CD4-positive, alpha-beta T cell (primary cell): ENCODE measurements at regions not wholly inside any gene's neighbourhood (a gene's known extent, or its start where the extent isn't known, plus 50 kb on each side); places are given as distances from the start of the nearest gene placed in this dataset.
"Not testable (repeated sequence)": the region's sequence is repeated elsewhere in the genome, so short reads cannot be mapped to it uniquely, and the experiment has no call there.

Experiments used
- ATAC-seq: fragments of 200-7000 bp; cut with Tn5 transposase; one replicate; pipeline ENCODE4 v1.10.0; 2022; ENCODE audit warnings: mild to moderate bottlenecking; ENCODE audit not compliant: poor library complexity
- CTCF ChIA-PET: fragments of 350-600 bp; sonication (Branson Sonifier 250); formaldehyde crosslinking; loops from one replicate; lab custom pipeline; 2021; ENCODE audit warnings: antibody characterized with exemption, inconsistent platforms; lab: Charles Lee
- POLR2A ChIA-PET: fragments of 350-600 bp; sonication (Branson Sonifier 250); formaldehyde crosslinking; loops from one replicate; lab custom pipeline; 2021; ENCODE audit warnings: antibody characterized with exemption, inconsistent platforms; lab: Charles Lee
- DNase-seq, 14 experiments: peaks; one replicate each; pipeline ENCODE4 v3.0.0-alpha.2; 2013 to 2020; ENCODE audit warnings: mixed read lengths in 2 of 14
- H3K27ac ChIP-seq, 2 donors: one replicate each; pipeline versions ENCODE4 v1.5.1 to v1.7.0; 2013; ENCODE audit warnings: low read length in 2 of 2, low read depth in 1 of 2, mild to moderate bottlenecking in 1 of 2
- H3K27me3 ChIP-seq, 2 experiments: 1 replicate in 1 of 2; 2 replicates in 1 of 2; pipeline versions ENCODE4 v1.6.1 to v1.7.0; 2013; ENCODE audit warnings: low read length in 2 of 2, control low read depth in 1 of 2, mild to moderate bottlenecking in 1 of 2, moderate library complexity in 1 of 2; ENCODE audit not compliant: insufficient read depth in 2 of 2, control insufficient read depth in 1 of 2
- H3K36me3 ChIP-seq: one replicate; pipeline ENCODE4 v1.6.1; 2013; ENCODE audit warnings: low read length, control low read depth; ENCODE audit not compliant: insufficient read depth
- H3K4me1 ChIP-seq: one replicate; pipeline ENCODE4 v1.6.1; 2013; ENCODE audit warnings: low read length, control low read depth; ENCODE audit not compliant: insufficient read depth
- H3K4me3 ChIP-seq: one replicate; pipeline ENCODE4 v1.5.1; 2013; ENCODE audit warnings: mild to moderate bottlenecking, low read length, moderate library complexity
- H3K9me3 ChIP-seq, 2 experiments: 1 replicate in 1 of 2; 2 replicates in 1 of 2; pipeline versions ENCODE4 v1.6.1 to v1.7.0; 2013; ENCODE audit warnings: low read length in 2 of 2, mild to moderate bottlenecking in 2 of 2, control low read depth in 1 of 2, moderate library complexity in 1 of 2; ENCODE audit not compliant: control insufficient read depth in 1 of 2, insufficient read depth in 1 of 2
- H3K27ac Mint-ChIP-seq: one replicate; pipeline ENCODE4 v1.8.0; 2020; ENCODE audit warnings: mixed read lengths
- H3K27me3 Mint-ChIP-seq: one replicate; pipeline ENCODE4 v1.8.0; 2021; ENCODE audit warnings: mixed read lengths
- H3K36me3 Mint-ChIP-seq: one replicate; pipeline ENCODE4 v1.8.0; 2021; ENCODE audit warnings: low read depth, mixed read lengths
- H3K4me1 Mint-ChIP-seq: one replicate; pipeline ENCODE4 v1.8.0; 2021; ENCODE audit warnings: low read depth, mixed read lengths
- H3K4me3 Mint-ChIP-seq: one replicate; pipeline ENCODE4 v1.8.0; 2020; ENCODE audit warnings: mild to moderate bottlenecking, mixed read lengths
- H3K9me3 Mint-ChIP-seq: one replicate; pipeline ENCODE4 v1.8.0; 2020; ENCODE audit warnings: mixed read lengths
- CTCF ChIP-seq: fragments of 200-600 bp; IDR thresholded peaks from one replicate; pipeline ENCODE4 v1.8.0; 2022; ENCODE audit warnings: antibody characterized with exemption, mild to moderate bottlenecking
- intact Hi-C, 2 experiments: fragments of 100-400 bp; cut with DNase I in 1 of 2; cut with micrococcal nuclease in 1 of 2; formaldehyde crosslinking; loops; one replicate each; pipeline versions ENCODE4 v1.15.1 to v1.9.0; 2023 to 2025; cut with DNase I, micrococcal nuclease

GRCh38 chr4:127364911-127365310 lies 267.8 kb upstream of the INTU start:
- H3K4me1 ChIP-seq: no peaks in the 10 kb centered on the region
- peaks cover 0 to 5% of the 10 kb centered on the region in 2 experiments for H3K9me3 ChIP-seq
- POLR2A ChIA-PET: no interaction called here
- Mint-ChIP-seq H3K9me3 (peaks cover 7% of the 10 kb centered on the region), H3K27me3 (no peaks in the 10 kb centered on the region), H3K36me3 (no peaks in the 10 kb centered on the region), H3K4me3 (no peak overlapping the region), H3K27ac (no peak overlapping the region), H3K4me1 (no peaks in the 10 kb centered on the region)
- no peak for DNase-seq
- H3K4me3 ChIP-seq: no peak overlapping the region
- intact Hi-C loops: no loop called here
- CTCF ChIA-PET: no interaction called here
- no peak overlapping the region for H3K27ac ChIP-seq
- ATAC-seq: no peak
- TF ChIP-seq CTCF: no peak
- no peaks in the 10 kb centered on the region for H3K27me3 ChIP-seq
- H3K36me3 ChIP-seq: no peaks in the 10 kb centered on the region

DNA sequence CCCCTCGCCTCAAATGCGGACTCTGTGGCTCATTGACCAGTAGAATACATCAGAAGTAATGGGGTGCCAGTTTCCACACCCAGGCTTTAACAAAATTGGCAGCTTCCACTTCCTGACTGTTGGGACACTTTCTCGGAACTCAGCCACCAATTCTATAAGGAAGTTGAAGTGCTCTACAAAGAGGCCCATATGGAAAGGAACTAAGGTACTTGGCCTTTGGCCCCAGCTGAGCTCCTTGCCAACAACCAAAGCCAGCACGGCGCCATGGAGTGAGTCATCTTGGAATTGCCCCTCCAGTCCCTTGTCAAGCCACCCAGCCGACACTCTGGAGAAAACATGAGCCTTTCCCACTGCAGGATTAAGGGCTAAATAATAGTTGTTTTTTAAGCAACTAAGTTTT lies 262.2 kb upstream of the INTU start:
- H3K4me3 Mint-ChIP-seq: no peak overlapping the region
- H3K4me1 Mint-ChIP-seq: no peaks in the 10 kb centered on the region
- intact Hi-C loops: no loop called here
- no peak for DNase-seq
- Histone ChIP-seq H3K4me1 (no peaks in the 10 kb centered on the region), H3K27ac (no peak overlapping the region), H3K36me3 (no peaks in the 10 kb centered on the region), H3K9me3 (no peaks in the 10 kb centered on the region), H3K27me3 (no peaks in the 10 kb centered on the region), H3K4me3 (no peak overlapping the region)
- H3K36me3 Mint-ChIP-seq: no peaks in the 10 kb centered on the region
- no peak for TF ChIP-seq CTCF
- H3K27ac Mint-ChIP-seq: no peak overlapping the region
- ATAC-seq: no peak
- CTCF ChIA-PET: no interaction called here
- H3K27me3 Mint-ChIP-seq: no peaks in the 10 kb centered on the region
- POLR2A ChIA-PET: no interaction called here
- H3K9me3 Mint-ChIP-seq: no peaks in the 10 kb centered on the region

DNA sequence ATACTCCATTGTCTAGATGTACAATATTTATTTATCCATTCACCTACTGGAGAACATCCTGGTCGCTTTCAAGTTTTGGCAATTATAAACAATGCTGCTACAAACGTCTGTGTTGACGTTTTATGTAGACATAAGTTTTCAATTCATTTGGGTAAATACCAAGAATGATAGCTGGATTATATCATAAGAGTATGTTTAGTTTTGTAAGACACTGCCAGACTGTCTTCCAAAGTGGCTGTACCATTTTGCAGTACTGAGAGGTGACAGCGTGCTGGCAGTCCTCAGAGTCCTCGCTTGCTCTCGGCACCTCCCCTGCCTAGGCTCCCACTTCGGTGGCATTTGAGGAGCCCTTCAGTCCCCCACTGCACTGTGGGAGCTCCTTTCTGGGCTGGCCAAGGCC lies 253.3 kb upstream of the INTU start:
- DNase-seq: no peak
- H3K4me3 Mint-ChIP-seq: no peak overlapping the region
- no peaks in the 10 kb centered on the region for H3K4me1 Mint-ChIP-seq
- ChIA-PET CTCF (no interaction called here), POLR2A (no interaction called here)
- intact Hi-C loops: no loop called here
- Histone ChIP-seq H3K4me3 (no peak overlapping the region), H3K9me3 (peaks cover 0 to 7% of the 10 kb centered on the region in 2 experiments), H3K4me1 (no peaks in the 10 kb centered on the region), H3K36me3 (no peaks in the 10 kb centered on the region), H3K27ac (no peak overlapping the region), H3K27me3 (no peaks in the 10 kb centered on the region)
- H3K27ac Mint-ChIP-seq: no peak overlapping the region
- H3K36me3 Mint-ChIP-seq: no peaks in the 10 kb centered on the region
- TF ChIP-seq CTCF: no peak
- no peaks in the 10 kb centered on the region for H3K27me3 Mint-ChIP-seq
- H3K9me3 Mint-ChIP-seq: peaks cover 5% of the 10 kb centered on the region
- no peak for ATAC-seq

- intact Hi-C loops, H3K9me3 Mint-ChIP-seq, POLR2A ChIA-PET, ATAC-seq, H3K27me3 ChIP-seq, CTCF ChIA-PET, H3K9me3 ChIP-seq, H3K4me3 Mint-ChIP-seq, H3K36me3 ChIP-seq, H3K27ac Mint-ChIP-seq, H3K4me1 ChIP-seq, H3K36me3 Mint-ChIP-seq, H3K27me3 Mint-ChIP-seq, DNase-seq, H3K4me1 Mint-ChIP-seq, H3K27ac ChIP-seq, H3K4me3 ChIP-seq: not testable (repeated sequence)
These were observed 252.8 kb upstream of the INTU start for GRCh38 chr4:127379948-127380347.
